ENCODE measurements at regions not wholly inside any gene's neighbourhood (a gene's known extent, or its start where the extent isn't known, plus 50 kb on each side); places are given as distances from the start of the nearest gene placed in this dataset.

DNA sequence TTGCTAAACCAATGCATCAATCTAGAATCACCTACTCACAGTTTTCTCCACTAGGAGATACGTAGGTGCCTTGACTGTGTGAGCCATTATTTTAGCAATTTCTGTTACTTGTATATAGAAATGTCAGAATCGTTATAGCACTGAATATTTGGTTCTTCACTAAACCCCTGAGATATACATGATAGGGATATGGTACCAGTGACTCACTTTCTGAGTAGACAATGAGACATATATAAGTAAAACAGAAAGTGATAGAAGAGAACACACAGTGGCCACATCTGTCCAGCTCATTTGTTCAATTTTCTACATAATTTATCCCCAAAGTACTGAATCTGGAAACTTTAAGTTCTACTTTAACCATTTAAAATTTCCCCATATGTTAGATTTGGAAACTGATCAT lies 1505.5 kb upstream of the TMEM132C start:
- POLR2A ChIA-PET (ENCODE audit: low non-redundant PET), result no interaction called here
- CTCF ChIA-PET, result no interaction called here
- DNase-seq (ENCODE audit: low spot score), result no peak
- H3K27ac ChIP-seq, result no peak overlapping the region
- TF ChIP-seq, protein P1, sequence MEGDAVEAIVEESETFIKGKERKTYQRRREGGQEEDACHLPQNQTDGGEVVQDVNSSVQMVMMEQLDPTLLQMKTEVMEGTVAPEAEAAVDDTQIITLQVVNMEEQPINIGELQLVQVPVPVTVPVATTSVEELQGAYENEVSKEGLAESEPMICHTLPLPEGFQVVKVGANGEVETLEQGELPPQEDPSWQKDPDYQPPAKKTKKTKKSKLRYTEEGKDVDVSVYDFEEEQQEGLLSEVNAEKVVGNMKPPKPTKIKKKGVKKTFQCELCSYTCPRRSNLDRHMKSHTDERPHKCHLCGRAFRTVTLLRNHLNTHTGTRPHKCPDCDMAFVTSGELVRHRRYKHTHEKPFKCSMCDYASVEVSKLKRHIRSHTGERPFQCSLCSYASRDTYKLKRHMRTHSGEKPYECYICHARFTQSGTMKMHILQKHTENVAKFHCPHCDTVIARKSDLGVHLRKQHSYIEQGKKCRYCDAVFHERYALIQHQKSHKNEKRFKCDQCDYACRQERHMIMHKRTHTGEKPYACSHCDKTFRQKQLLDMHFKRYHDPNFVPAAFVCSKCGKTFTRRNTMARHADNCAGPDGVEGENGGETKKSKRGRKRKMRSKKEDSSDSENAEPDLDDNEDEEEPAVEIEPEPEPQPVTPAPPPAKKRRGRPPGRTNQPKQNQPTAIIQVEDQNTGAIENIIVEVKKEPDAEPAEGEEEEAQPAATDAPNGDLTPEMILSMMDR (conservative IDR thresholded peaks at IDR 0.05; ENCODE audit: low read depth), result no peak

DNA sequence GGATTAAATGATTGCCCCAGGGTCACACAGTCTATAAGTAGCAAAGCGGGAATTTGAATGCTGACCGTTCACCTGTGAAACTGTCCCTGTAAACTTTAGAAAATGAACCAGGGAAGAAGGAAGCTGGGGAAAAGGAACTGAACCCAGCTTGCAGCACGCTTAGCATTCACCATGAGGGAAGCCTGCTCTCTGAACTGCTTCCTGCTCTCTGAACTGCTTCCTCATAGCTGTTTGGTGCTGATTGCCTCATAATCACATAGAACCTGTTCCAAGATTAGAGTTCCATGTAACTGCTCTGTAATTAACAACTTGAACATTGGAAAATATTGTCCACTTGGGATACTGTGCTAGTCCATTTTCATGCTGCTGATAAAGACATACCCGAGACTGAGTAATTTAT lies 1504.8 kb upstream of the TMEM132C start:
- DNase-seq (ENCODE audit: low spot score), result no peak
- POLR2A ChIA-PET (ENCODE audit: low non-redundant PET), result no interaction called here
- H3K27ac ChIP-seq, result no peak overlapping the region
- CTCF ChIA-PET, result no interaction called here
- TF ChIP-seq, protein P1 (conservative IDR thresholded peaks at IDR 0.05; ENCODE audit: low read depth), result no peak

DNA sequence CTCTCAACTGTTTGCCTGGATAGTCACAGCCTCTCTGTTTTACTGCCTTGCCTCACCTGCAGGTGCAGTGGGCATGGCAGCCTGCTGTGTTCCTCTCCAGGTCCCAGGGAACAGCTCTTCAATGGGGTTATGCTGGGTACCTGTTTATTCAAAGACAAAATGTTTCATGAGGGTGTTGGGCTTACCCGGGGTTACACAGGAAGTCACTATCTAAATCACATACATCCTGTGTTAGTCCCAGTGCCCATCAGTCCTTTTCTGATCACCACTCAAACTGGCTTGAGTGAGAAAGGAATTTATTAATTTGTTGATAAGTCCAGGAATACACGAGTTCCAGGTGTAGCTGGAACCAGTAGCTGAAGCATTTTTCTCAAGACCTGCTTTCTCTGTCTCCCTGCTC lies 1503.6 kb upstream of the TMEM132C start:
- no peak for DNase-seq (ENCODE audit: low spot score)
- TF ChIP-seq, protein P1 (conservative IDR thresholded peaks at IDR 0.05; ENCODE audit: low read depth), result no peak
- no peak overlapping the region for H3K27ac ChIP-seq
- POLR2A ChIA-PET (ENCODE audit: low non-redundant PET), result no interaction called here
- CTCF ChIA-PET, result no interaction called here

DNA sequence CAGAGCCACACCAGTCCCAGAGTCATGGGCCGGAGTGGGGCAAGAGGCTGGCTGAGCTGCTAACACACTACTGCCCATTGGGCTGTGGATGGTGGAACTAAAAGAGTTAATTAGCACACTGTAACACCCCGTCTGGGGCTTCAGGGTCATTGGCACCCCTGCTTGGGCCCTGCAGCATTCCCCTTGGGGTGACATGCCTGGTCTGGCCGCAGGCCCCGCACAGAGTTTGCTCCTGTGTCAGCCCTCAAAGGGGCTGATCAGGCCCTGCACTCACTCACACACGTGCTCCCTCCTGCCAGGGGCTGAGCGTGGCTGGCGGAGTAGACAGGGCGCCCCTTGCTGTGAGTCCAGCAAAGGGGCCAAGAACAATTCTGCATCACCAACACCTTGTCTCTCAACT lies 1499.6 kb upstream of the TMEM132C start:
- ChIA-PET POLR2A (ENCODE audit: low non-redundant PET) (no interaction called here), CTCF (no interaction called here)
- H3K27ac ChIP-seq, result no peak overlapping the region
- TF ChIP-seq, protein P1 (conservative IDR thresholded peaks at IDR 0.05; ENCODE audit: low read depth), result no peak
- no peak for DNase-seq (ENCODE audit: low spot score)

DNA sequence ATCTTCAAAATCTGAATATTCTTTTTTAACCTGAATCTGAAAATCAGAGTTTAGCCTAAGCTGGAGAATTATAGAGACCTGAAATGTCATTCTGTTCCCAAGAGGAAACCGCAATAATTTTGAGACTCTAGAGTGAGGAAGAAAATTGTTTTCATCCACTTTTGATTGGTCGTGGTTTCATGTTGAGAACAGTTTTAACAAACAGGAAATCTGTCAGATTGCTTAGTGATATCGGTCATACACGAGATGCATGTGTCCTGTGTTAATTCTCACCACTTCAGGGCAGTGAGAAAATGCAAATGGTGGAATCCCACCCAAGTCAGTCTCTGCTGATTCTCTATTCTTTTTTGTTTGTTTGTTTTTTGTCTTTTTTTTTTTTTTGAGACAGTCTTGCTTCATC lies 1498.5 kb upstream of the TMEM132C start:
- TF ChIP-seq, protein P1 (conservative IDR thresholded peaks at IDR 0.05; ENCODE audit: low read depth), result no peak
- ChIA-PET CTCF (no interaction called here), POLR2A (ENCODE audit: low non-redundant PET) (no interaction called here)
- no peak for DNase-seq (ENCODE audit: low spot score)
- H3K27ac ChIP-seq, result no peak overlapping the region

DNA sequence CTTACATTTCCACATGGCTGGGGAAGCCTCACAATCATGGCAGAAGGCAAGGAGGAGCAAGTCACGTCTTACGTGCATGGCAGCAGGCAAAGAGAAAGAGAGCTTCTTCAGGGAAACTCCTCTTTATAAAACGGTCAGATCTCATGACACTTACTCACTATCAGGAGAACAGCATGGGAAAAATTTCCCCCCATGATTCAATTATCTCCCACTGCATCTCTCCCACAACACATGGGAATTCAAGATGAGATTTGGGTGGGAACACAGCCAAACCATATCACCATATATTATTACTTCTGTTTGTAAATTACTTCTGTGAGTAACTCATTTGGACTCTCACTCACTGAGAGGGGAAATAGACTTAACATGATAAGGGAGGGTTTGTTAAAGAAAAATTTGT lies 1496.8 kb upstream of the TMEM132C start:
- no peak for DNase-seq (ENCODE audit: low spot score)
- TF ChIP-seq, protein P1 (conservative IDR thresholded peaks at IDR 0.05; ENCODE audit: low read depth), result no peak
- H3K27ac ChIP-seq, result no peak overlapping the region
- ChIA-PET CTCF (no interaction called here), POLR2A (ENCODE audit: low non-redundant PET) (no interaction called here)

All from RWPE1 (cell line).